GM18508 (cell line): ENCODE measurements at regions not wholly inside any gene's neighbourhood (a gene's known extent, or its start where the extent isn't known, plus 50 kb on each side); places are given as distances from the start of the nearest gene placed in this dataset.

Source experiments
- ATAC-seq: cut with Tn5 transposase; IDR thresholded peaks from one replicate; pipeline ENCODE4 v1.9.1; 2021; ENCODE audit warnings: moderate number of reproducible peaks; ENCODE audit not compliant: insufficient read depth, unreplicated experiment

DNA sequence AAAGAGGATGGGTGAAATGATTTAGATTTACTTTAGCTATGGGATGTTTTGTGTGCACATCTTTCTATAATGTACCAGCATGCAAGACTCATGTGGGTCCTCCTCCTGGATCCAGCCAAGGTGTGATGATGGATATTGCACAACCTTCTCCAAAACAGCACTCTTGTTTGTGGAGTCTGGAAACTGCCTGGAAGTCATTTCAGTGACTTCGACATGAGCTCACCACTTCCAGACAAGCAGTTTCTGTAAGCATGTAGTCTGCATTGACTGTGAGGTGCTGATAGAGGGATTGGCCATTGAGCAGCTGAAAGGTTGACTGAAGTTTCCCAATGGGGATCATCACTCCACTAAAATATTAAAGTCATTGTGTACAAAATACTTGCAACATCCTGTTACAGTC, 154.0 kb downstream of the TRIB2 start:
- ATAC-seq = no peak

DNA sequence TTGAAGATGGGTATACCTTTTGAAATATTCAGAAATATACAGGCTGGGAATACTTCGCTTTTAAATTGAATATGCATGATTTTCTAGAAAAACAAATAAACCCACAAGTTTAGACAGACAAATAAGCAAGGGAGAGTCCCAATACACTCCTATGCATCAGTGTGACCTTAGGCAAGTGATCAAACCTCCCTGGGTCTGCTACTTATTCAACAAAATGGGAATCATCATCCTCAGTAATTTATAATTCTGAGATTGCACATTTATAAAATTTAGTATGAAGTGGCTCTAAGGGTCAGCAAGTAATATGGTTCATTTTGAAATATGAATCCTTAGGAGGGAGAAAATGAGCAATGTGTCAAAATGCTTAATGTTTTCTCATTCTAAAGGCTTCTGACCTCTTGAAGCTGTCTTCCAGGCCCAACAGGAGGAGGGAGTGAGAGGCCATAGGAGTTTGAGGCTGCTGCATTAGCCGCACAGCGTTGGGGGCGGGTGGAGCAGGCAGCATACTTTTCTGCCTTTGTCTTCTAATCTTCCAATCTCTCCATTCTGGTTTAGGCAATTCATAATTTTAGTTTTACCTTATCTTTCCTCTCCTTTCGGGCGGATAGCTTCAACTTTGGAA, 155.1 kb downstream of the TRIB2 start:
- no peak for ATAC-seq

DNA sequence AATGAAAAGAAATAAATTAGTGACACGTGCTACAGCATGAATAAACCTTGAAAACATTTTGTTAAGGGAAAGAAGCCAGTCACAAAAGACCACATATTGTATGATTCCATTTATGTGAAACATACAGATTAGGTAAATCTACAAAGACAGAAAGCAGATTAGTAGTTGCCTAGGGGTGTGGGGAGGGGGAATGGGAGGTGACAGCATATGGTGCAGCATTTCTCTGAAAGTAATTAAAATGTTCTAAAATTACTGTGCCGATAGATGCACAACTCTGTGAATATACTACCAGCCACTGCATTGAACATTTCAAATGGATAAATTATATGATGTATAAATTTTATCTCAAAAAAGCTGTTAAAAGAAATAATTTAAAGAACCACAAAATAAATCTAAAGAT, 161.0 kb downstream of the TRIB2 start:
- ATAC-seq = no peak

DNA sequence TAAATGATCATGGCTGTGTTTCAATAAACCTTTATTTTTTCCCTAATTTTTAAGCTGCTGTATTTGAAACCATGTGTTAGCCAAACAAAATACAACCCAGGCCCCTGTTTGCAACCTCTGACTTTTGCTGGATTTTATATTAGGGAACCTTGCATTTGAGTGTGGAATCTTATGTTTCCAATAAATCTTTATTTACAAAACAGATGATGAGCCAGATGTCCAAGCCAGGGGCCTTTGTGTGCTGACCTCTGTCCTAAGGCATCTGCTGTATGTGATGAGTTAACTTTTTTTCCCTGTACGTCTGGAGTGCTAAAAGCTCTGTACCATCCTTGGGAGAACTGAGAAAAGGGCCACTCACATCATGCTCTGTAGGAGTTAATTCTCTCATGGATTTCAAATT, 162.9 kb downstream of the TRIB2 start:
- no peak for ATAC-seq

- ATAC-seq = no peak
Observed at GRCh38 chr2:12881952-12882351, 165.2 kb downstream of the TRIB2 start.

GRCh38 chr2:12882393-12882792, 165.7 kb downstream of the TRIB2 start:
- ATAC-seq = no peak

GRCh38 chr2:12883906-12884305, 167.2 kb downstream of the TRIB2 start:
- ATAC-seq = no peak

GRCh38 chr2:12884713-12885282, 168.1 kb downstream of the TRIB2 start:
- no peak for ATAC-seq

- ATAC-seq = no peak
Observed at GRCh38 chr2:12890066-12890465, 173.3 kb downstream of the TRIB2 start.

- ATAC-seq = no peak
Observed at GRCh38 chr2:12890481-12890991, 173.8 kb downstream of the TRIB2 start.

GRCh38 chr2:12895017-12895416, 178.3 kb downstream of the TRIB2 start:
- ATAC-seq = no peak

DNA sequence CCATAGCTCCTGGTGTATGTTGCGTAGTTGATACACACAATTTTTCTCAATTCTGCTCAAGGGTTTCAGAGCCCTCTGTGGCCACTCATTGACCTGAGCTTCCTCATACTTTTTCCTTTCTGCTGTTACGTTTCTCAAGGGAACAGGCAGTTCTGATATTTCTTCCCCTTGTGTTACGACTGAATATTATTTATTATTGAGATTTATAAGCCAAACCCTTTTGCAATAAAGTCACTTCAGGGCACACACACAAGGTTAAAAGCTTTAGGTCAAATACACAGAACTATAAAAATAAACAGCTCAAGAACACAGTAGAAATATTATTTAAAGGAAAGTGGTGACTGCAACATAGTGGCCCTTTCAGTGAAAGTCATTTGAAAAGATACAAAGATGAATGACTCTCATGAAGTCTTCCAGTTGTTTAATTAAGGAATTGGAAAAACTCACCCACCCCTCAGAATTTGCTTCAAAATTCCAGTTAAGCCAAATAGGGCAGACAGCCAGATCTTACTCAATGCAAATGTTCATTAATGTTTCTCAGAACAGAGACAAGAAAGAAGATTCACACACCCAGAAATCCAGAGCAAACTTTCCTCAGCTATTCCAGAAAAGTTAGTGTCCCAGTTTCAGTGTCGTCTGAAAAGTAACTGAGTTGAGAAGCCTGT, 179.7 kb downstream of the TRIB2 start:
- no peak for ATAC-seq

GRCh38 chr2:12897181-12897580, 180.4 kb downstream of the TRIB2 start:
- ATAC-seq = no peak

GRCh38 chr2:12903272-12903671, 186.5 kb downstream of the TRIB2 start:
- ATAC-seq = no peak

DNA sequence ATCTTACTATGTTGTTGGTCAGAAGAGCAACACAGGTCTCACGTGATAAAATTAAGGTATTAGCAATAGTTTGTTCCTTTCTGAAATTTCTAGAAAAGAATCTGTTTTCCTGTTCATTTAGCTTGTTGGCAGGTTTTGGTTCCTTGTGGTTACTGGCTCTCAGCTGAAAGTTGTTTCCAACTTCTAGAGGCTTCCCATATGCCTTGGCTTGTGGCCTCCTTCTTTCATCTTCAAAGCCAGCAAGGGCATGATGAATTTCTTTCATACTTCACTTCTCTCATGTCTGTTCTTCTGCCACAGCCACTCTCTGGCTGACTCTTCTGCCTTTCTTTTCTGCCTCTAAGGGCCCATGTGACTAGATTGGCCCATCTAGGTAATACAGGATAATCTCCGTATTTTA, 193.7 kb downstream of the TRIB2 start:
- no peak for ATAC-seq

DNA sequence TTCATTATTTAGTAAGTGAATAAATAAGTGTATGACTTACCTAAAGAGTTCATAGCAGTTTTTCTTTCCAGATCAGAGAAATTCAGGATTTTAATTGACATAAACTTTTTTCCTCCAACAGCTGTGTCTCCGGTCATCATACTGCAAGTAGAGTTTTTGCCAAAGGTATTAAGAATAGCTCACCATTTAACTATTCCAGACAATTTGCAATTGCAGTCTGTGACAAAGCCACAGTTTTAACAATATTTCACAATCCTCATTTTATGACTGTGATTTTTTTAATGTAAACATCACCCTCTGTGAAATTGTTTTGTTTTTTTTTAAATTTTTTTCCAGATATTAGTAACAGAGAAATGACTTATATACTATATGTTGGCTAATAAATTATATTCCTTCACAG, 199.1 kb downstream of the TRIB2 start:
- no peak for ATAC-seq

GRCh38 chr2:12918138-12918834, 201.6 kb downstream of the TRIB2 start:
- no peak for ATAC-seq

- ATAC-seq = no peak
Observed at GRCh38 chr2:12918835-12919445, 202.2 kb downstream of the TRIB2 start.

- ATAC-seq = no peak
Observed at GRCh38 chr2:12921321-12921720, 204.6 kb downstream of the TRIB2 start.

- no peak for ATAC-seq
Observed at GRCh38 chr2:12923907-12924610, 207.3 kb downstream of the TRIB2 start.
